K562 (cell line): ENCODE measurements at regions not wholly inside any gene's neighbourhood (a gene's known extent, or its start where the extent isn't known, plus 50 kb on each side); places are given as distances from the start of the nearest gene placed in this dataset.

Source experiments
- ATF7 ChIP-seq: fragments of 450-650 bp; IDR thresholded peaks from 2 replicates; pipeline ENCODE4 v1.7.1; 2014; ENCODE audit warnings: mild to moderate bottlenecking, moderate library complexity
- BRF2 ChIP-seq: IDR thresholded peaks from 3 replicates; pipeline ENCODE4 v1.6.1; 2011; ENCODE audit warnings: borderline replicate concordance, mild to moderate bottlenecking; ENCODE audit not compliant: insufficient read length, insufficient read depth
- CLOCK ChIP-seq: fragments of 250-450 bp; sonication (Bioruptor Pico); IDR thresholded peaks from 2 replicates; pipeline ENCODE4 v1.4.0; 2020; ENCODE audit warnings: mild to moderate bottlenecking, moderate library complexity, borderline replicate concordance
- ETV6 ChIP-seq, 3 experiments: fragments of 150-350 bp in 1 of 3; sonication (generic) in 1 of 3; formaldehyde crosslinking in 1 of 3; IDR thresholded peaks; 2 replicates each; pipeline versions ENCODE4 v1.6.1 to v1.8.0; 2014 to 2022; ENCODE audit warnings: borderline replicate concordance in 2 of 3, low read depth in 2 of 3, antibody characterized with exemption in 1 of 3, low read length in 1 of 3, mild to moderate bottlenecking in 1 of 3, missing genetic modification reagents in 1 of 3
- GABPB1 ChIP-seq: sonication (generic); formaldehyde crosslinking; IDR thresholded peaks from 2 replicates; pipeline ENCODE4 v1.8.0; 2022; ENCODE audit warnings: mild to moderate bottlenecking, missing genetic modification reagents
- HMGXB4 ChIP-seq: sonication (generic); formaldehyde crosslinking; IDR thresholded peaks from 2 replicates; pipeline ENCODE4 v1.8.1; 2023; ENCODE audit warnings: mild to moderate bottlenecking, missing genetic modification reagents
- HNRNPLL ChIP-seq: fragments of 200-400 bp; formaldehyde crosslinking; IDR thresholded peaks from 2 replicates; pipeline ENCODE4 v1.6.1; 2017; ENCODE audit warnings: low read length, low read depth, mild to moderate bottlenecking; ENCODE audit not compliant: poor library complexity, severe bottlenecking
- IRF9 ChIP-seq: fragments of 450-650 bp; IDR thresholded peaks from 2 replicates; pipeline ENCODE4 v1.6.1; 2016; ENCODE audit warnings: missing biosample characterization, missing genetic modification characterization
- LARP7 ChIP-seq: fragments of 450-650 bp; IDR thresholded peaks from 2 replicates; pipeline ENCODE4 v1.6.1; 2016
- MEF2A ChIP-seq: IDR thresholded peaks from 2 replicates; pipeline ENCODE4 v1.6.1; 2011; ENCODE audit warnings: low read depth, mild to moderate bottlenecking, low read length, moderate library complexity; ENCODE audit not compliant: control insufficient read depth
- MITF ChIP-seq: IDR thresholded peaks from 2 replicates; pipeline ENCODE4 v1.6.1; 2014; ENCODE audit warnings: antibody characterized with exemption
- NCOA6 ChIP-seq: fragments of 450-650 bp; IDR thresholded peaks from 2 replicates; pipeline ENCODE4 v1.6.1; 2017; ENCODE audit warnings: mild to moderate bottlenecking
- NFE2 ChIP-seq: IDR thresholded peaks from 2 replicates; pipeline ENCODE4 v1.6.1; 2014; ENCODE audit warnings: antibody characterized with exemption, low read depth
- RFX7 ChIP-seq: fragments of 250-450 bp; sonication (Bioruptor Pico); IDR thresholded peaks from 2 replicates; pipeline ENCODE4 v1.5.1; 2021; ENCODE audit warnings: mild to moderate bottlenecking
- SOX6 ChIP-seq: fragments of 450-650 bp; IDR thresholded peaks from 2 replicates; pipeline ENCODE4 v1.6.1; 2014; ENCODE audit warnings: mild to moderate bottlenecking
- TCF7 ChIP-seq: sonication (generic); IDR thresholded peaks from 2 replicates; pipeline ENCODE4 v1.6.1; 2016; ENCODE audit warnings: antibody characterized with exemption, borderline replicate concordance
- ZNF24 ChIP-seq: fragments of 450-650 bp; IDR thresholded peaks from 2 replicates; pipeline ENCODE4 v1.6.1; 2016
- ZNF280B ChIP-seq: fragments of 250-450 bp; sonication (Bioruptor Pico); IDR thresholded peaks from 2 replicates; pipeline ENCODE4 v1.5.1; 2021; ENCODE audit warnings: mild to moderate bottlenecking
- ZNF41 ChIP-seq: fragments of 250-450 bp; sonication (Bioruptor Pico); conservative IDR thresholded peaks from 2 replicates; pipeline ENCODE4 v1.4.0; 2020; ENCODE audit warnings: mild to moderate bottlenecking
- ZNF764 ChIP-seq: fragments of 250-450 bp; sonication (Bioruptor Pico); IDR thresholded peaks from 2 replicates; pipeline ENCODE4 v1.4.0; 2020; ENCODE audit warnings: low read depth, mild to moderate bottlenecking, moderate library complexity

- TF ChIP-seq TCF7 (no peak), CLOCK (no peak), MITF (no peak), ZNF280B (no peak), ZNF41 (CRISPR knock-in tag) (no peak), MEF2A (no peak), GABPB1 (CRISPR knock-in tag) (no peak), NFE2 (0 out of 2 replicates have a peak, but pooled peaks have one; percentile 7), HMGXB4 (no peak), RFX7 (no peak), LARP7 (no peak), ZNF764 (CRISPR knock-in tag) (no peak), NCOA6 (no peak), ATF7 (no peak), ZNF24 (no peak), SOX6 (peak; percentile 67), IRF9 (no peak), BRF2 (no peak), HNRNPLL (no peak), ETV6 (IDR thresholded peaks at IDR 0.05; ENCODE audit: borderline replicate concordance in 1 of 2, low read depth in 2 of 2, low read length in 1 of 2) (0 out of 4 replicates have a peak, but pooled peaks of 1 of the 2 experiments have one; percentile 39), ETV6 (CRISPR knock-in tag; IDR thresholded peaks at IDR 0.05; ENCODE audit: borderline replicate concordance) (no peak)
Observed at GRCh38 chr2:195602687-195603086, 54.3 kb upstream of the SLC39A10 start (continued).
